SK-N-SH (cell line): ENCODE measurements at regions not wholly inside any gene's neighbourhood (a gene's known extent, or its start where the extent isn't known, plus 50 kb on each side); places are given as distances from the start of the nearest gene placed in this dataset.

Experiments
- CTCF ChIA-PET: fragments of 300-600, 350-600 bp; formaldehyde crosslinking; extraction: SDS; loops from one replicate; lab custom pipeline; 2021; lab: Yijun Ruan, JAX
- POLR2A ChIA-PET: fragments of 350-600 bp; sonication (Branson Sonifier 250); formaldehyde crosslinking; extraction: SDS; loops from one replicate; lab custom pipeline; 2020; ENCODE audit warnings: antibody characterized with exemption, inconsistent platforms; lab: Yijun Ruan, JAX
- DNase-seq: peaks from one replicate; pipeline ENCODE4 v3.0.0; 2012
- H2AFZ ChIP-seq: fragments of 200-600 bp; sonication (generic); 2 replicates; pipeline ENCODE4 v1.8.1; 2016; ENCODE audit warnings: antibody characterized with exemption, mild to moderate bottlenecking, low read depth
- H3F3A ChIP-seq: fragments of 200-600 bp; sonication (generic); replicated peaks from 2 replicates; pipeline ENCODE3; 2016; ENCODE audit warnings: antibody characterized with exemption, mild to moderate bottlenecking; ENCODE audit not compliant: insufficient read depth
- H3K27ac ChIP-seq, 2 experiments: fragments of 200-500 bp in 1 of 2; fragments of 200-600 bp in 1 of 2; sonication (Bioruptor generic) in 1 of 2; sonication (generic), shearing (Covaris generic) in 1 of 2; 2 replicates each; pipeline versions ENCODE4 v1.5.1 to v1.6.1; 2014 to 2016; ENCODE audit warnings: low read depth in 2 of 2, inconsistent platforms in 1 of 2, low read length in 1 of 2, mild to moderate bottlenecking in 1 of 2, mixed read lengths in 1 of 2
- H3K27me3 ChIP-seq: fragments of 200-600 bp; sonication (generic), shearing (Covaris generic); 2 replicates; pipeline ENCODE4 v1.6.1; 2016; ENCODE audit warnings: mixed run types; ENCODE audit not compliant: insufficient read depth
- H3K36me3 ChIP-seq, 2 experiments: fragments of 200-500 bp in 1 of 2; fragments of 200-600 bp in 1 of 2; sonication (Bioruptor generic) in 1 of 2; sonication (generic) in 1 of 2; replicated peaks in 1 of 2; 2 replicates each; pipeline versions ENCODE3 to v1.5.1; 2014 to 2016; ENCODE audit warnings: low read length in 1 of 2, mild to moderate bottlenecking in 1 of 2; ENCODE audit not compliant: insufficient read depth in 2 of 2, control insufficient read depth in 1 of 2
- H3K4me1 ChIP-seq, 2 experiments: fragments of 200-500 bp in 1 of 2; fragments of 200-600 bp in 1 of 2; sonication (Bioruptor generic) in 1 of 2; sonication (generic), shearing (Covaris generic) in 1 of 2; 2 replicates each; pipeline versions ENCODE4 v1.5.1 to v1.6.1; 2014 to 2016; ENCODE audit warnings: low read depth in 1 of 2, low read length in 1 of 2, mixed run types in 1 of 2; ENCODE audit not compliant: insufficient read depth in 2 of 2, control insufficient read depth in 1 of 2
- H3K4me2 ChIP-seq: fragments of 200-600 bp; sonication (generic), shearing (Covaris generic); 2 replicates; pipeline ENCODE4 v1.6.1; 2017; ENCODE audit warnings: mixed run types
- H3K4me3 ChIP-seq, 2 experiments: fragments of 200-500 bp in 1 of 2; fragments of 200-600 bp in 1 of 2; sonication (Bioruptor generic) in 1 of 2; sonication (generic), shearing (Covaris generic) in 1 of 2; 2 replicates each; pipeline versions ENCODE4 v1.5.1 to v1.8.1; 2014 to 2016; ENCODE audit warnings: low read depth in 2 of 2, inconsistent platforms in 1 of 2, low read length in 1 of 2, mild to moderate bottlenecking in 1 of 2, mixed read lengths in 1 of 2, moderate library complexity in 1 of 2
- H3K79me2 ChIP-seq: fragments of 200-600 bp; sonication (generic); 2 replicates; pipeline ENCODE4 v1.8.1; 2017; ENCODE audit warnings: mild to moderate bottlenecking; ENCODE audit not compliant: insufficient read depth
- H3K9ac ChIP-seq: fragments of 200-600 bp; sonication (generic); 2 replicates; pipeline ENCODE4 v1.6.1; 2017; ENCODE audit warnings: mixed run types
- H3K9me2 ChIP-seq: fragments of 200-600 bp; sonication (generic); 2 replicates; pipeline ENCODE4 v1.6.1; 2017; ENCODE audit warnings: mixed run types
- H3K9me3 ChIP-seq: fragments of 200-600 bp; sonication (generic); 2 replicates; pipeline ENCODE4 v1.6.1; 2017; ENCODE audit warnings: mixed run types, mild to moderate bottlenecking, moderate library complexity
- H4K20me1 ChIP-seq: fragments of 200-600 bp; sonication (generic); 2 replicates; pipeline ENCODE4 v1.6.1; 2017; ENCODE audit warnings: mild to moderate bottlenecking, mixed run types; ENCODE audit not compliant: insufficient read depth
- EP300 ChIP-seq, 2 experiments: IDR thresholded peaks; 2 replicates each; pipeline versions ENCODE4 v1.4.0 to v1.6.1; 2012; ENCODE audit warnings: borderline replicate concordance in 1 of 2, low read depth in 1 of 2, low read length in 1 of 2
- FOSL2 ChIP-seq: IDR thresholded peaks from 2 replicates; pipeline ENCODE4 v1.4.0; 2012; ENCODE audit warnings: low read depth, mild to moderate bottlenecking, moderate library complexity, borderline replicate concordance
- FOXJ3 ChIP-seq: sonication (generic); formaldehyde crosslinking; IDR thresholded peaks from 2 replicates; pipeline ENCODE4 v1.5.1; 2020; ENCODE audit warnings: mild to moderate bottlenecking, missing genetic modification reagents
- GABPA ChIP-seq: IDR thresholded peaks from 2 replicates; pipeline ENCODE4 v1.4.0; 2012; ENCODE audit warnings: low read depth, mild to moderate bottlenecking
- GATA2 ChIP-seq: sonication (generic); formaldehyde crosslinking; IDR thresholded peaks from 2 replicates; pipeline ENCODE4 v1.5.0; 2020; ENCODE audit warnings: mild to moderate bottlenecking, missing genetic modification reagents
- MAX ChIP-seq: IDR thresholded peaks from 2 replicates; pipeline ENCODE4 v1.4.0; 2012; ENCODE audit warnings: low read depth
- MEF2A ChIP-seq: IDR thresholded peaks from 2 replicates; pipeline ENCODE4 v1.4.0; 2012; ENCODE audit warnings: low read depth, borderline replicate concordance
- POLR2AphosphoS5 ChIP-seq: IDR thresholded peaks from 2 replicates; pipeline ENCODE4 v1.6.1; 2012; ENCODE audit warnings: low read depth, low read length
- RAD21 ChIP-seq: IDR thresholded peaks from 2 replicates; pipeline ENCODE4 v1.6.1; 2012; ENCODE audit warnings: mild to moderate bottlenecking, low read length
- RFX5 ChIP-seq: IDR thresholded peaks from 2 replicates; pipeline ENCODE4 v1.6.1; 2012; ENCODE audit warnings: mild to moderate bottlenecking, improper control_type of control experiment, low read length
- RXRA ChIP-seq: IDR thresholded peaks from 2 replicates; pipeline ENCODE4 v1.4.0; 2012; ENCODE audit warnings: low read depth, mild to moderate bottlenecking, borderline replicate concordance
- SMC3 ChIP-seq: IDR thresholded peaks from 2 replicates; pipeline ENCODE4 v1.6.1; 2012; ENCODE audit warnings: low read depth, low read length, improper control_type of control experiment
- TAF1 ChIP-seq: IDR thresholded peaks from 2 replicates; pipeline ENCODE4 v1.6.1; 2012; ENCODE audit warnings: low read depth, mild to moderate bottlenecking, low read length, moderate library complexity, borderline replicate concordance
- TCF12 ChIP-seq: IDR thresholded peaks from 2 replicates; pipeline ENCODE4 v1.4.0; 2012
- TEAD4 ChIP-seq: IDR thresholded peaks from 2 replicates; pipeline ENCODE4 v1.4.0; 2012; ENCODE audit warnings: mild to moderate bottlenecking, borderline replicate concordance; ENCODE audit not compliant: insufficient read depth
- USF1 ChIP-seq: IDR thresholded peaks from 2 replicates; pipeline ENCODE4 v1.4.0; 2012; ENCODE audit warnings: low read depth, borderline replicate concordance
- YY1 ChIP-seq: IDR thresholded peaks from 2 replicates; pipeline ENCODE4 v1.4.0; 2012; ENCODE audit warnings: low read depth, mild to moderate bottlenecking
- WGBS: methylation state at CpG from one replicate; pipeline ENCODE4 v1.1.6; 2017; ENCODE audit warnings: low lambda C conversion rate; 5-methylcytosine and 5-hydroxymethylcytosine counted together
- TF ChIP-seq, protein P1 (sequence below): fragments of 150-350 bp; IDR thresholded peaks from 2 replicates; pipeline ENCODE4 v1.6.1; 2017; ENCODE audit warnings: antibody characterized with exemption, low read length, low read depth, borderline replicate concordance

DNA sequence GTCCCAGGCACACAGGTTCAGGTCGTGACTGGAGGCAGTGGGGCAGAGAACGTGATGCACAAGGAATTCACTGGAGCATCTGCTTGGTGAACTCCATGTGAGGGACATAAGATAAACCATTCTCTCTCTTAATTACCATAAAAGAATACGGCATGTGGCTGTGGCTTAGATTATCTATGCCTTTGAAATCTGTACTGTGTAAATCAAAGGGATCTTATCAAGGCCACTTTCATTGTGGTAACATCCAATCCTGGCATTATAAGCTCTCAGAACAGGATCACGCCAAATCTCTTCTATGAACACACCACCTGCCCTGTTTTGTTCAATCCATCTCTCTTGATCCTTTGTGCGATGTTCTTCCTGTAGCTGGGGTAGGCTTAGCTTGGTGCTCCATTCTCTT is 192.3 kb downstream of the SPATA18 start:
- no peak for DNase-seq
- H2AFZ ChIP-seq: no peak overlapping the region
- no peaks in the 10 kb centered on the region for H3K9me3 ChIP-seq
- H3K27me3 ChIP-seq: no peaks in the 10 kb centered on the region
- H3K36me3 ChIP-seq: no peaks in the 10 kb centered on the region
- H3K4me2 ChIP-seq: no peak overlapping the region
- H3K79me2 ChIP-seq: no peaks in the 10 kb centered on the region
- WGBS: 26% methylated on average over 5 of the region's 5 CpGs
- H3F3A ChIP-seq: no peaks in the 10 kb centered on the region
- CTCF ChIA-PET: interaction anchor here (0.9 kb wide), 1 partner anchor 9 kb away, joined by 4 read pairs; no protein-coding TSS in a partner anchor
- no peaks in the 10 kb centered on the region for H4K20me1 ChIP-seq
- peak overlapping the region in 1 of 2 experiments; percentile 93; a peak in 2 of 4 replicates for H3K27ac ChIP-seq
- TF ChIP-seq TAF1 (no peak), GATA2 (CRISPR knock-in tag) (peak; percentile 57)
- no peaks in the 10 kb centered on the region for H3K9me2 ChIP-seq
- H3K4me3 ChIP-seq: no peak overlapping the region
- peaks cover 0 to 16% of the 10 kb centered on the region in 2 experiments; a peak in 2 of 4 replicates for H3K4me1 ChIP-seq
- POLR2A ChIA-PET: interaction anchor here (0.8 to 1.3 kb wide), 2 partner anchors 16 to 469 kb away, joined by 3 to 4 read pairs; no protein-coding TSS in a partner anchor
- H3K9ac ChIP-seq: no peak overlapping the region

- H3K9ac ChIP-seq: no peak overlapping the region
- H3K27me3 ChIP-seq: no peaks in the 10 kb centered on the region
- H3K27ac ChIP-seq: peak overlapping the region in 1 of 2 experiments; percentile 93; a peak in 2 of 4 replicates
- no peaks in the 10 kb centered on the region for H3K79me2 ChIP-seq
- peaks cover 0 to 16% of the 10 kb centered on the region in 2 experiments; a peak in 2 of 4 replicates for H3K4me1 ChIP-seq
- no peaks in the 10 kb centered on the region for H3K9me3 ChIP-seq
- no peak overlapping the region for H3K4me2 ChIP-seq
- TF ChIP-seq GATA2 (CRISPR knock-in tag) (peak; percentile 42; the same call in 1 of the 2 replicates), EP300 (IDR thresholded peaks at IDR 0.05; ENCODE audit: borderline replicate concordance in 1 of 2, low read depth in 1 of 2, low read length in 1 of 2) (peak in 1 of 2 experiments; percentile 36; a peak in 1 of 4 replicates), RXRA (no peak), MEF2A (no peak)
- TF ChIP-seq, all 33 proteins: peak for 2
- H2AFZ ChIP-seq: no peak overlapping the region
- no peaks in the 10 kb centered on the region for H4K20me1 ChIP-seq
- H3K9me2 ChIP-seq: no peaks in the 10 kb centered on the region
- WGBS: 12% methylated on average over 7 of the region's 7 CpGs
- no peaks in the 10 kb centered on the region for H3K36me3 ChIP-seq
- no peaks in the 10 kb centered on the region for H3F3A ChIP-seq
- ChIA-PET CTCF (interaction anchor here (0.8 to 1.3 kb wide), 7 partner anchors 9 to 1989 kb away, joined by 3 to 8 read pairs (median 4); no protein-coding TSS in a partner anchor), POLR2A (interaction anchor here (0.6 to 1.5 kb wide), 8 partner anchors 15 to 806 kb away, joined by 3 to 6 read pairs (median 3); no protein-coding TSS in a partner anchor)
- H3K4me3 ChIP-seq: no peak overlapping the region
- no peak for DNase-seq
These were observed 193.1 kb downstream of the SPATA18 start for GRCh38 chr4:52244103-52244775.

DNA sequence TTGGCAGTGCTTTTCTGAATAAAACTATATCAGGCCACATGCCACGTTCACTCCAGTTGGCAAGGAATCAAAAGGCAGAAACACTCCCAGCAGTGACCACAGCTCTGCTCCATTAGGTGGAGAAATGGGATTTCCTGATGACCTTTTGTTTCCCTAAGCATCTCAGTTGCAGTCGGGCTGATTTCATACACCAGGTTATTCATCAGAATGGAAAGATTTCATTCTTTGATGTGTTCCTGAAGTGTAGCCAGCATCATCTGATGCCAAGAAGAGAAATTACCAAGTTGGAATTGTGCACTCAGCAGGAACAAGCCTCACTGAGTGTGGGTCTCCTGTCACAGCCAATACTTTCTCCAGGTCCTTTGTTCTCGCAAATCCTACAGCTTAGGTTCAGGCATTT is 193.7 kb downstream of the SPATA18 start:
- H3K27me3 ChIP-seq: no peaks in the 10 kb centered on the region
- peak; percentile 32 for DNase-seq
- no peaks in the 10 kb centered on the region for H3K36me3 ChIP-seq
- H3K27ac ChIP-seq: peak overlapping the region in 1 of 2 experiments; percentile 93; a peak in 2 of 4 replicates
- no peaks in the 10 kb centered on the region for H3F3A ChIP-seq
- peaks cover 0 to 16% of the 10 kb centered on the region in 2 experiments; a peak in 2 of 4 replicates for H3K4me1 ChIP-seq
- WGBS: 20% methylated on average over 3 of the region's 3 CpGs
- no peak overlapping the region for H2AFZ ChIP-seq
- no peaks in the 10 kb centered on the region for H3K79me2 ChIP-seq
- no peak overlapping the region for H3K4me3 ChIP-seq
- ChIA-PET POLR2A (interaction anchor here (0.6 to 1.5 kb wide), 6 partner anchors 14 to 805 kb away, joined by 3 to 6 read pairs (median 3); no protein-coding TSS in a partner anchor), CTCF (interaction anchor here (0.8 to 1.3 kb wide), 7 partner anchors 9 to 1989 kb away, joined by 3 to 8 read pairs (median 4); no protein-coding TSS in a partner anchor)
- H3K9me2 ChIP-seq: no peaks in the 10 kb centered on the region
- H3K4me2 ChIP-seq: no peak overlapping the region
- H4K20me1 ChIP-seq: no peaks in the 10 kb centered on the region
- no peak overlapping the region for H3K9ac ChIP-seq
- H3K9me3 ChIP-seq: no peaks in the 10 kb centered on the region
- TF ChIP-seq YY1 (no peak), GABPA (no peak), FOXJ3 (0 out of 2 replicates have a peak, but pooled peaks have one; percentile 25), RAD21 (peak; percentile 27; the same call in 1 of the 2 replicates), TEAD4 (no peak), MEF2A (no peak), USF1 (no peak), TCF12 (no peak), MAX (no peak), SMC3 (no peak), POLR2AphosphoS5 (no peak), FOSL2 (no peak), RFX5 (no peak)
- TF ChIP-seq, protein P1, sequence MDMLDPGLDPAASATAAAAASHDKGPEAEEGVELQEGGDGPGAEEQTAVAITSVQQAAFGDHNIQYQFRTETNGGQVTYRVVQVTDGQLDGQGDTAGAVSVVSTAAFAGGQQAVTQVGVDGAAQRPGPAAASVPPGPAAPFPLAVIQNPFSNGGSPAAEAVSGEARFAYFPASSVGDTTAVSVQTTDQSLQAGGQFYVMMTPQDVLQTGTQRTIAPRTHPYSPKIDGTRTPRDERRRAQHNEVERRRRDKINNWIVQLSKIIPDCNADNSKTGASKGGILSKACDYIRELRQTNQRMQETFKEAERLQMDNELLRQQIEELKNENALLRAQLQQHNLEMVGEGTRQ: no peak
